VCaP (cell line): ENCODE measurements at regions not wholly inside any gene's neighbourhood (a gene's known extent, or its start where the extent isn't known, plus 50 kb on each side); places are given as distances from the start of the nearest gene placed in this dataset.

Experiments used
- H3K27ac ChIP-seq: fragments of 450-650 bp; 2 replicates; pipeline ENCODE4 v1.5.1; 2017
- TF ChIP-seq, protein P1 (sequence below): fragments of 450-650 bp; conservative IDR thresholded peaks from 2 replicates; pipeline ENCODE4 v1.5.1; 2017; ENCODE audit warnings: mild to moderate bottlenecking, moderate library complexity

DNA sequence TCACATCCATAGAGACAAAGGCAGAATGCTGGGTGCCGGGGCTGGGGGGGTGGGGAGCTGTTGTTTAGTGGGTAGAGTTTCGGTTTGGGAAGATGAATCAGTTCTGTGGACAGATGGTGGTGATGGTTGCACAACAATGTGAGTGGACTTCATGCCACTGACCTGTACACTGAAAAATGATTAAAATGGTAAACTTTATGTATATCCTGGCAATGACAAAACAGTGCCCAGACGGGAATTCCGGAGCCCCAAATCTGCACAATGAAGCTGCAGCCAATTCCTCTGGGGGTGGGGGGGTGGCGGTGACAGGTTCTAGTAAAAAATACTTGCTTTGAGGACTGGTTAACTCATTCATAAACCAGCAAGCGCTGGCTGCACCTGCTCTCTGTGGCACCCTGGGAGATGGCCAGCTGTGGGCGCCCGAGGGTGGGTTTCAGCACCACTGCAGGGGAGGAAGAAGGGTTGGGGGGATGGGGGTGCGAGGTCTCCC, 81.8 kb upstream of the HPCAL1 start:
- H3K27ac ChIP-seq, result no peak overlapping the region
- TF ChIP-seq, protein P1, sequence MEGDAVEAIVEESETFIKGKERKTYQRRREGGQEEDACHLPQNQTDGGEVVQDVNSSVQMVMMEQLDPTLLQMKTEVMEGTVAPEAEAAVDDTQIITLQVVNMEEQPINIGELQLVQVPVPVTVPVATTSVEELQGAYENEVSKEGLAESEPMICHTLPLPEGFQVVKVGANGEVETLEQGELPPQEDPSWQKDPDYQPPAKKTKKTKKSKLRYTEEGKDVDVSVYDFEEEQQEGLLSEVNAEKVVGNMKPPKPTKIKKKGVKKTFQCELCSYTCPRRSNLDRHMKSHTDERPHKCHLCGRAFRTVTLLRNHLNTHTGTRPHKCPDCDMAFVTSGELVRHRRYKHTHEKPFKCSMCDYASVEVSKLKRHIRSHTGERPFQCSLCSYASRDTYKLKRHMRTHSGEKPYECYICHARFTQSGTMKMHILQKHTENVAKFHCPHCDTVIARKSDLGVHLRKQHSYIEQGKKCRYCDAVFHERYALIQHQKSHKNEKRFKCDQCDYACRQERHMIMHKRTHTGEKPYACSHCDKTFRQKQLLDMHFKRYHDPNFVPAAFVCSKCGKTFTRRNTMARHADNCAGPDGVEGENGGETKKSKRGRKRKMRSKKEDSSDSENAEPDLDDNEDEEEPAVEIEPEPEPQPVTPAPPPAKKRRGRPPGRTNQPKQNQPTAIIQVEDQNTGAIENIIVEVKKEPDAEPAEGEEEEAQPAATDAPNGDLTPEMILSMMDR, result no peak

DNA sequence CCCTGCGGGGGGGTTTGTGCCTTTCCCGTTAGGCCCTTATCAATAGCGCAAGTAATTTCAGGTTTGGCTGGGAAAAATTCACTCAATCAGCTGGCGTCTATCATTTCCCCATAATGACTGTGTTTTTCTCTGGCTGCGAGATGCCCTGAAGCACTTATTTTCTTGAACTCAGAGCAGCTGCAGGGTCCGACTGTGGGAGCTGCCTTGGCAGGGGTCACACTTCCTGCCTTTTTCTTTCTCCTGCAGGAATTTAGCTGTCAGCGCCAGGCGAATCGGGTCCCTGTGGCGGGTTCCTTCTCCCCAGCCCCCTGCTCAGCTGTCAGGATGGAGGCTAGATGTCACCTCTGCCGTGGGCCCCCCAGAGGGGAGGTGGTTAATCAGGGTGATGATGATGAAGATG, 81.3 kb upstream of the HPCAL1 start:
- no peak overlapping the region for H3K27ac ChIP-seq

DNA sequence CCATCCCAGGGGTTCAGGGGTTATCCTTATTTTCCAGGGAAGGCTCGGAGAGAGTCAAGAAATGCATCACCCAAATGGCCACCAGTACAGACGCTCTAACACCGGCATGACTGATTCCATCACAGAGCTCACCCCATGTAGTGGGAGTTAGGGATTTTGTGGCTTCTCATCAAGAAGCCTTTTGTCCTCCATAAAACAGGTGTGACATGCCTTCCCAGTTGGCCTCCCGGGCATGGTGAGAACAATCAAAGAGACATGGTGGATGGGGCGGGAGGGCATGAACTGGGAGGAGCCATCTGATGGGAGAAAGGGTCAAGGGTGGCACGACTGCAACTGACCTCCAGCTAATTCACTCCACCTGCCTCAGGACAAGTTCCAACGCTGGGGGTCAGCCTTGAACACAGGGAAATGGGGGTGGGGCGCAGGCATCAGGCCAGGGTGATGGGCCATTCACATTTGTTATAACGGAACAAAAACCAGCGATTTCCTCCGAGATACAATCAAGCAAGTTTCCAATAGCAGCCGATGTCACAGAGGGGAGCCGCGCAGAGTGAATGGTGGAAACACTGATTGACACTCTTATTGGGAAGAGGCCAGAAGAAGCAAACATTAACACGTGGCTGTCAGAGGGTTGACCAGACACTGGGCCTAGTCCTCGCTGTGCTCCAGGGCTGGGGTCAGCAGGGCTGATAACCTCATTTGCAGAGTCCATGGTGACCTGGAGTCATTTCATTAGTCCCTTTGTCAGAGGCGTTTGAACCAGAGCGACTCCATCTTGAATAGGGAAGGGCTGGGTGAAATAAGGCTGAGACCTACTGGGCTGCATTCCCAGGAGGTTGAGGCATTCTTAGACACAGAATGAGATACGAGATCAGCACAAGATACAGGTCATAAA, 80.5 kb upstream of the HPCAL1 start:
- TF ChIP-seq, protein P1, result no peak
- H3K27ac ChIP-seq, result no peak overlapping the region

More for the DNA sequence above, 81.3 kb upstream of the HPCAL1 start:
- TF ChIP-seq, protein P1, result no peak

DNA sequence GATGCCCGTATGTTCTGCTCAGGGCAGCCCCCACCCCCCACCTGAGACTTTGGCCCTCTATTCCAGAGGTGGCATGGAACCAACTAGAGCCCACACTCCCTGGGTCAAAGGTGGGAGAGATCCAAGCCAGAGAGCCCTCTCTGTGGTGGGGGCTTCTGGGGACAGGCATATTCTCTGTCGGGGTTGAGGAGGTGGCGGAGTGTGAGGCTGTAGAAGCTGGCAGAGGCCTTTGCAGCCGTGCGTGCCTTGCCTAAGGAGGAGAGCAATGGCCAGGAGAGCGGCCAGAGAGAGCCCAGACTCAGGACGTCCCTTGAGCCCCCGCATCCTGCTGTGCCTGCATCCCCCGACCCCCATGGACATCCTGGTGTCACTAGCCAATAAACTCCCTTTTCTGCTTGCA, 79.2 kb upstream of the HPCAL1 start:
- no peak overlapping the region for H3K27ac ChIP-seq
- TF ChIP-seq, protein P1, result no peak

DNA sequence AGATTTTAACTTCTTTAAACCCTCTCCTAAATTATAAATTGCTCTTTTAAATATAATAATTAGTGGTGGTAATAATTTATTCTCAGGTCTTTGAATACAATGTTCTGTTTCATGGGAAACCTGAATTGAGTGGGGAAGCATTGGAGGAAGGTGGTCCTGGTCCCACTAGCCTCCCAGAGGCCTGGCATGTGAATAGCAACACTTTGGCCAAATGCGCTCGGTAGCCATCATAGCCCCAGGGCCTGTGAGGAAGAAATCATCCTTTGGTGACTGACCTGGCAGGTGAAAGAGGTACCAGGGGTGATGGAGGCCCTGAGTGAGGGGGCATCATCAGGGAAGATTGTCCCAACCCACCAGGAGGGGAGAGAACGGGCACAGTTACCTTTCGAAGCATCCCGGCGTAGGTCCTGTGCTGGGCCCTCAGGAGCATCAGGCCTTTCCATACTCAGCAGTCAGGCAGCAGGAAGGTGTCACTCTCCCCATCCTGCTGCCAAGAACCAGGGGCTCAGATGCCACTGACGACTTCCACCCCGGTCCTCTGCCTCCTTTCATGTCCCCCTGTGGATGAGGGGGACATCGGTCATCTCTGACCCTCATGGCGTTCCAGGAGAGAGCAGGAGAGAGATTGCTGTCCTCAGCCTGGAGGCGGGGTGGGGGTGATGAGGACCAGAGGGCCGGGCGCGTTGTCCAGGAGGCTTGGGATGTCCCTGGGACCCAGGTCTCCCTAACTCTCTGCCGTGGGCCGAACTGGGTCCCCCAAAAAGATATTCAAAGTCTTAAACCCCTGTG, 78.6 kb upstream of the HPCAL1 start:
- H3K27ac ChIP-seq, result no peak overlapping the region
- TF ChIP-seq, protein P1, result no peak

DNA sequence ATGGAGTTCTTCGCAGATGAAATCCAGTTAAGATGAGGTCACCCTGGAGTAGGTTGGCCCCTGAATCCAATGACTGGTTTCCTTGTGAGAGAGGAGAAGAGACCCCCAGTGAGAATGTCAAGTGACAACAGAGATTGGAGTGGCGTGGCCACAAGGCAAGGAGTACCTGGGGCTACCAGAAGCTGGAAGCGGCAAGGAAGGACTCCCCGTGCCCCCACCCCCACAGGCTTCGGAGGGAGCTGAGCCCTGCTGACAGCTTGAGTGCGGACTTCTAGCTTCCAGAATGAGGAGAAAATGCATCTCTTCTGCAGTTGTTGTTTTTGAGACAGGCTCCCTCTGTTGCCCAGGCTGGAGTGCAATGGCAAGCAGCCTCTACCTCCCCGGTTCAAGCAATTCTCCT, 78.0 kb upstream of the HPCAL1 start:
- no peak overlapping the region for H3K27ac ChIP-seq
- TF ChIP-seq, protein P1, result no peak
